HG03108 (cell line): ENCODE measurements at regions not wholly inside any gene's neighbourhood (a gene's known extent, or its start where the extent isn't known, plus 50 kb on each side); places are given as distances from the start of the nearest gene placed in this dataset.
"Not testable (repeated sequence)": the region's sequence is repeated elsewhere in the genome, so short reads cannot be mapped to it uniquely, and the experiment has no call there.

ENCODE experiments used
- ATAC-seq: cut with Tn5 transposase; IDR thresholded peaks from one replicate; pipeline ENCODE4 v1.9.1; 2021; ENCODE audit warnings: moderate library complexity; ENCODE audit not compliant: unreplicated experiment

DNA sequence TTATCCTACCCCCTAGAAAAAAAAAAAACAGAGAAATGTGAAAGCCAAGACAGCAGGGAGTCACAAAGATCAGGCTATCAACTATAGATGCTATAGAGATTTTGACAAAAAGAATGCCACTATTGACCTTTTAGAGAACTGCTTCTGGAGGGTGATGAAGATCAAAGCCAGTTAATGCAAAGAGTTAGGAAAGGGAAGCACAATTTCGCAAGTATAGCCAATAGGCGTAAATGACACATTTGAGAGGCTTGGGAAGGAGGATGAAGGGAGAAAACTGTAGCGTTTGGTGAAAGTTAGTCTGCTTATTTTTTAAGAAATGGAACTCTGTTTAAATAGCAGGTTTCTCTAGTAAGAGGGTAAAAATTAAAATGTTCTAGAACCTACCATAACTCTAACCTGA, 190.7 kb downstream of the DUSP6 start:
- no peak for ATAC-seq

DNA sequence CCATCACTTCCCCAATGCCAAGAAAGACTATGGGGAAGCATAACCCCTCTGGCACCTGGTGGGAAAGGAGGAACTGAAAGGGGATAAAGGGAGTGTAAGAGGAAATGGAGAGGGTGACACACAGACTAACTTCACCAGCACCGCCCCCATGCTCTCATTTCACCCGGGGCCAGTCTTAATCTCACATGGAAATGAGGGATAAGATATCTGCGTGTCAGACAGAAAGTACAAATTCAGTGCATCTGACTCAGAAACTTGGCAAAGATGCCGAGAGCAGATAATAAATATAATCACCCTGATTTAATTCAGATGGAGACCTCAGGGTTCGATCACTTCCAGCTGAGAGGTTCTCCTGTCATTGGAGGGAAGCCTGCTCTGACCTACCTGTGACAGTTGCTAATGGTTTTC, 191.6 kb downstream of the DUSP6 start:
- ATAC-seq: no peak

DNA sequence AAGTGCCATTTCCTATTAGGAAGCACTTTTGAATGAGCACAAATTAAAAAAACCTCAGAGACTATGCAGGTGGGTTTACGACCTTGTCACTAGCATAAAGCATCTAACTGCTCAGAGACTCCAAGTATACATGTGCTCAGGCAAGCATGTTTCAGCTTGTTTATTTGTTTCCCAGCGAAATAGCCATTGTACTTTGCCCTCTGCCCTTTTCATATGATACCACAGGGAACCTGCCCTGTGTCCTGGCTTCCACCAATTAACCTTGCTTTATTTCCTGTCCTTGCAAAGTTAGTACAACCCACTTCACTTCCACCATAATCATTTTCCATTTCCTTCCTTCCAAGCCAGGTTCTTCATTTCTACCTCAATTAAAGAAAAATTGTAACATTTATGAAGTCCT, 194.9 kb downstream of the DUSP6 start:
- no peak for ATAC-seq

DNA sequence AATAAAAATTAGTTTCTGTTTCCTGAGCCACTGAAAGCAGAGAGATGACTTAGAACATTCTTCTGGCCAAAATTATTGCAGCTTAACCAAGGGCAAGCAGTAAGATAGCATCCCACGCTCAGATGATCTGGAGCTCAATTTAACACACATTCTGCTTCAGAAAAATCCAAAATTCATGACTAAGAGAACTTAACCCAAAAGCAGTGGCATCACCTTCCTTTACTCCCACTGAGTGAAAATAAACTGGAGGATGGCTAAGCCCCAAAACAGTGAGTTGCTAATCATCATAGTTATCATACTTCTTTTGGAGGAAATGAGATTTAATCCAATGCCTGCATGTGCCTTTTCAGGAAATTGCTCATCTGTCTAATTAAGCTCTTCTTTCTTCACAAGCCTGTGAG, 195.4 kb downstream of the DUSP6 start:
- no peak for ATAC-seq

DNA sequence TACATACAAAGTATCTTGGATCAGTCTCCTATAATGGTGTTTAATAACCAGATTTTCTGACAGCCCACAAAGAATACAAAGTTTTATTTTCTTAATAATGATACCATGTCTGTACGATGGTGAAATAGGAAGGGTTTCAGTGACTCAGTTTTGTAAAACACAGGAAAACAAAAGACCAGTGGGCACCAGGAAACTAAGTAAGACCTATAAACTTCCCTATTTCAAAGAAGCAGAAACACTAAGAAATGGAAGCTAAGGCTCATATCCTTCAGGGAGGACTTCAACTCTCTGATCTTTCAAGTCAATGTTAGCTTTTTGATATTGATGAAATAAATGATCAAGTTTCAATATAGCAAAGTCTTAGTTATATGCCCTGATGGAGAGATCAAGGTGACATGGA, 196.0 kb downstream of the DUSP6 start:
- ATAC-seq: no peak

DNA sequence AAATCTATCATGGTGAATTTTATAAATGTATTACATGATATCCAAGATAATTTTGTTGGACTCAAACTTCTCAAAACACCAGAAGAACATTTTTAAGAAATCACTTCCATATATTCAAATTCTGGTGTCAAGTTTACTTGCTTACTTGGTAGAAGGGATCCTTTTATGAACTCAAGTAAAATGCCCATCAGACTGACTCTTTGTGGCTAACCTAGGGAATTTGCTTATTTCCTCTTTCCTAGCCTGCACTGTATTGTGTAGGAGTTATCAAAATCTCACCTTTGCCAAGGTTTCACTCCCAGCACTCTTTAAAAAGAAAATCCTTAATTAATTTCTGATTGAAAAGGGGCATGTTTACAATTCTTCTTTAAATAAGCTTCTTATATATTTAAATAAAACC, 196.5 kb downstream of the DUSP6 start:
- no peak for ATAC-seq

DNA sequence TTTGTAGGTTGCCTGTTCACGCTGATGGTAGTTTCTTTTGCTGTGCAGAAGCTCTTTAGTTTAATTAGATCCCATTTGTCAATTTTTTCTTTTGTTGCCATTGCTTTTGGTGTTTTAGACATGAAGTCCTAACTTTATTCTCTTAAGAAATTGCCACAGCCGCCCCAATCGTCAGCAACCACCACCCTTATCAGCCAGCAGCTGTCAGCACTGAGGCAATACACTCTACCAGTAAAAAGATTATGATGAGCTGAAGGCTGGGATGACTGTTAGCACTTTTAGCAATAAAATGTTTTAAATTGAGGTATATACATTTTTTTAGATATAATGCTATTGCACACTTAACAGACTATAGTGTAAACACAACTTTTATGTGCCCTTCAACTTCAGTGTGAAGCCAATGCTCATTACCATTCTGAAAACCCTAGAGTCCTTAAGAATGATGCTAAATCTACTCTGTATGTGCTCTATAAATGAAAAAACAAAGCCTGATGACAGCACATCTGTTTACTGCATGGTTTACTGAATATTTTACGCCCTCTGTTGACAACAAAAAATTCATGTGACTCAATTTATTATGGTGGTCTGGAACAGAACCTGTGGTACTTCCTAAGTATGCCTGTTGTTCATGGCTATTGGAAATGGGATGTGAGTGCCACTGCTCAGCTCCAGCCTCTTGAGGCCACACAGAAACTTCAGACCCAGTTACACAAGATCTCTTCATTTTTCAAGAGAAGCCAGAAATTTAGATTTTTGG, 197.4 kb downstream of the DUSP6 start:
- no peak for ATAC-seq

DNA sequence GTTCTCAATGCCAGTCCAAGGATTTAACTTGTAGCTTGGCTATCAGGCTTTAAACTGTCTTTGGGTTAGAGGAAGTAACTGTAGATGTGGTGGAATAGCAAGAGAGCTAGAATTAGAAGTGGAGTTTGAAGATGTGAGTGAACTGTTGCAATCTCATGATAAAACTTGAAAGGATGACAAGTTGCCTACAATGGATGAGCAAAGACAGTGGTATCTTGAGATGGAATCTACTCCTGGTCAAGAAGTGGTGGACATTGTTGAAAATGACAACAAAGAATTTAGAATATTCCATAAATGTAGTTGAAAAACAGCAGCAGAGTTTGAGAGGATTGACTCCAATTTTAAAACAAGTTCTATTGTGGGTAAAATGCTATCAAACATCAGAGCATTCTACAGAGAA, 199.0 kb downstream of the DUSP6 start:
- ATAC-seq: no peak

DNA sequence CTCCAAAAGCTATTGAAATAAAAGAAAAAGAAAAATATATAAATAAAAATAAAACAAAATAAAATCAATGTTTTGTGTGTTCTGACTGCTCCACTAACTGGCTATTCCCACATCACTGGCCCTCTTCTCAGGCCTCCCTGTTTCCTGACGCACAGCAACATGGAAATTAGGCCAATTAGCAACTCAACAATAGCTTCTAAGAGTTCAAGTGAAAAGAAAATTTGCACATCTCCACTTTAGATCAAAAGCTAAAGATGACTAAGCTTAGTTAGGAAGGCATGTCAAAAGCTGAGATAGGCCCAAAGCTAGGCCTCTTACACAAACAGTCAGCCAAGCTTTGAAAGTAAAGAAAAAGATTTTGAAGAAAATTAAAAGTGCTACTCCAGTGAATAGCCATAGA, 200.8 kb downstream of the DUSP6 start:
- ATAC-seq: no peak

DNA sequence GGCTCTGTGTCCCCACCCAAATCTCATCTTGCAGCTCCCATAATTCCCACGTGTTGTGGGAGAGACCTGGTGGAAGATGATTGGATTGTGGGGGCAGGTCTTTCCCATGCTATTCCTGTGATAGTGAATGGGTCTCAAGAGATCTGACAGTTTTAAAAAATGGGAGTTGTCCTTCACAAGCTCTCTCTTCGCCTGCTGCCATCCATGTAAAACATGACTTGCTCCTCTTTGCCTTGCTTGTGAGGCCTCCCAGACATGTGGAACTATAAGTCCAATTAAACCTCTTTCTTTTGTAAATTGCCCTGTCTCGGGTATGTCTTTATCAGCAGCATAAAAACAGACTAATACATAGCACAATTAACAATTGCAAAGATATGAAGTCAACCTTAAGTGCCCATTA, 201.5 kb downstream of the DUSP6 start:
- not testable (repeated sequence) for ATAC-seq

DNA sequence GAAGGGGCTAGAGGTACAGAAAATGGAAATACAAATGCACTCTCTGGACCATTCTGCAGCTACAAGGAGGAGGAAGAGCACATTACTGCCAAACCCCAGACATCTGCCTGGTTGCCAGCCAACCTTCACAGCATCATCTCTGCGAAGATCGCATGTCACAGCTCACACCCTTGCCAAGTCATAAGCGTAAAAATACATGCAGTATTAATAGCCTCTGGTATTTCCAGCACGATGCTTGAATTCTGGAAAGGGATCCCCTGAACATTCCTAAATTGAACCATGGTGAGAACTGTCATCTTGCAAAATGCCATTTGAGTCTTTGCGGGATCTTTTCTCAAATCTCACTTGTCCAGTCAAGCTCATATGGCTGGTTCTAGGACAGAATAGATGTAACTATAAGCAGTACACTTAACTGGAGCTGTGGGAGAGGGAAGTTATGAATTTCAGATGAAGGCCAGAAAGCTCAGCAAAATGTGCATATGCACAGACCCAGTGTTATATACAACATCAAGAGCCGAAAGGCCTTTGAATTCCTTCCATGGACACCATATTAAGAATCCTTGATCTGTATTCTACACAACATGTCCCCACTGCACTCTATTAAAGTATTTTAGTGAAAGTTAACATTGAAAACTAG, 211.6 kb downstream of the DUSP6 start:
- no peak for ATAC-seq

DNA sequence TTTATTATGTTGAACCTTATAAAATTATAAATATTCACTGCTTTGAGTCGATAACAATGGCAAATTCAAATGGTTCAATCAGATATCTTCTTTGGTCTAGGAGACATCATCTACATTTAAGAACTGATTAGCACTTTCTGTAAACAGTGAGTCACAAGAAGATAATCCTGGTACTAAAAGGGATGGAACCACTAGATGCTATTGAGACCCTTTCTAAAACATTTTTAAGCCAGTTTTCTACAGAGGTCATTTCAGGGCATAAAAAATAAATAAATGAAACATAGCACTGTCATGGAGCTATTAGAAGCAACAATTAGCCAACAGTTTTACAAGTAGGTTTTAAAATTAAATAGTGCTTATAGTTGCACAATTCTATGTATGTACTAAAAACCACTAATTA, 212.2 kb downstream of the DUSP6 start:
- ATAC-seq: no peak

DNA sequence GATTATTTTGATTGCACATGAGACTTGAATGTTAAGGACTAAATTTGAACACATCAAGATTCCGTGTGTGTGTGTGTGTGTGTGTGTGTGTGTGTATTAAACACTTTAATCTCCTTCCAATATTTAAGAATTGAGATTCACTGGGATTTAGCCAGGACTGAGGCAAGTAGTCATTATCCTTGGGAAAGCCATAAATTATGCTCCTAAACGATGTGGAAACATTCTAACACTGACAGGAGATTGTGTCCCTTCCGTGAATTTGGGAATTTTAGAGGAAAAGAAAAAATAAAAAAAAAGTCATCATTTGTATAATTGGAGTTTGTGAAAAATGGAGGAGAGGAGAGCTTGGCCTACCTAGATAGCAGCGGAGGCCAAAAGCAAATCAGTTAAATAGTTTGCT, 212.9 kb downstream of the DUSP6 start:
- no peak for ATAC-seq

DNA sequence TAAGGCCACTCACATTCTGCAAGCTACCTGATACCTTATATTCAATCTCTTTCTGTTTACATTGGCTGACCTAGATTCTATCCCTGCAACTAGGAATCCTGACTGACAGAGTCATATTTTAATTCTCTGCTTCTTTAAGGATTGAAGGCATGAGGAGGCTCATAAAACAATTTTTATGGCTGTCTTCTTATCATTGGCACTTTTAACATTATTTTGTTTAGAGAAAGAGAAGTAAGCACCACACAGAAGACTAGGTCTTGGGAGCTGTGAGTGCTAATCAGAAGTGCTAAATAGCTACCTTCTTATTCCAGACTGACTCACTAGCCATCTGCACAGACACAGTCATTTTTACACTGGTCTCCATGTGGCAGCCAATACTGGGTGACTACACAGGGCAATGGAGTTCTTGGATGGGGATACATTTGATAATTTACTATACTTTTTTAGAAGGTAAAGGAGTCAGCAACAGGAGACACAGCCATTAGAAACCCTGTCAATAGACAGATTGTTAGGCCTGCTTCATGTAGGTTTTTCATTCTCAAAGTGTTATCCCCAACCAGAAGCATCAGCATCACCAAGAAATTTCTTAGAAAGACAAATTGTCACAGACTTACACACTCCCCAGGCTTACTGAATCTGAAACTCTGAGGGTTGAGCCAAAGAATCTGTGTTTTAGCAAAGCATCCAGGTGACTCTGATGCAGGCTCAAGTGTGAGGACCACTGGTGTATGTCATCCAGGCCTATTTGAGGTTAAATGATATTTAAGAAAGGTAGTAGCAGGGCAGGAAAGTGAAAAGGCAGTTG, 214.1 kb downstream of the DUSP6 start:
- ATAC-seq: no peak

DNA sequence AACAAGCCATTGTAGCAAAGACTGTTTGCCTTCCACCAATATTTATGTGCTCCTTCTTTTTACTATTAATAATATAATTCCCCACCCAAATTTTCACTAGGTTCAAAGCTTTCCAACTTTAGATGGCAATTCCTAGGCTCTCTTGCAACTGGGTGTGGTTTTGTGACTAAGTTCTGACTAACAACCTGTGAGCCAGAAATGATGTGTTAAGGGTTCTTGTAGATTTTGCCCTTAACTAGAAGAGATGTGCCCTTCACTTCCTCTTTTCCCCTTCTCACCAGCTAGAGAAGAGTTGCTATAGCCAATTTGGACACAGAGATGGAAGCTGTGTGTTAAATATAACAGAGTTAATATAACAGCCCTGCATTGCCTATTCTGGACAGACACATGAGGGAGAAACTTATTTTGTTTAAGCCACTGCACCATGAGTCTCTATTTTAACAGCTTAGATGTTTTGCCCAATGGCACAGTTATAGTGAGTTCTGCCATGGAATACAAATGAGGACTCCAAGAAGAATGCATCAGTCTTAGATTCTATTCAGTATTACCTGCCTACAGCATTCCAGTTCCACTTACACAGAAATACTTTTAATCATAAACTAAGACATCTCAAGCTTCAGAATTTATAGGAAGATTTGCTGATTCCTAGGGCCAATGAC, 216.2 kb downstream of the DUSP6 start:
- no peak for ATAC-seq

DNA sequence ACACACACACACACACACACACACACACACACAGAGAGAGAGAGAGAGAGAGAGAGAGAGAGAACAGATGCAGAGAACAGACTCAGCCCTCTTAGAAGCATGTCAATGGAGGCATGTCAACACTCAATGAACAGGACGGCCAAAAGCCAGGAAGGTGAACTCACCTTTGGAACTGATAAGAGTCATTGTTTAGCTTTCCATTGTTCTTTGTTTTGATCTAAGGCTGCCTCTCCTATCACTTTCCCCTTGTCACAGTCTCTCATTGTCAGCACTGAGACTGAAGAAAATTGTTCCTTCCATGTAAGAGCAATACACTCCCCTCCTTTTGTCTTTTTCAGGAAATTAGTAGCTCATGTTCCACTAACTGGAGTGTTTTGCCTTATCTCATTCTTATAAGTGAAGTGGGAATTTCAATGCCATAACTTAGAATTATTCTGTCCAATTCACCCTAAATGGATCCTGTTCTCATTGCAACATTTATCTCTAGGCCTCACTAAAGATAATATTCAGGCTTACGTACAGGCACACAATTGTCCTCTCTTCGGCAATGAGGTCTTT, 218.0 kb downstream of the DUSP6 start:
- ATAC-seq: no peak

DNA sequence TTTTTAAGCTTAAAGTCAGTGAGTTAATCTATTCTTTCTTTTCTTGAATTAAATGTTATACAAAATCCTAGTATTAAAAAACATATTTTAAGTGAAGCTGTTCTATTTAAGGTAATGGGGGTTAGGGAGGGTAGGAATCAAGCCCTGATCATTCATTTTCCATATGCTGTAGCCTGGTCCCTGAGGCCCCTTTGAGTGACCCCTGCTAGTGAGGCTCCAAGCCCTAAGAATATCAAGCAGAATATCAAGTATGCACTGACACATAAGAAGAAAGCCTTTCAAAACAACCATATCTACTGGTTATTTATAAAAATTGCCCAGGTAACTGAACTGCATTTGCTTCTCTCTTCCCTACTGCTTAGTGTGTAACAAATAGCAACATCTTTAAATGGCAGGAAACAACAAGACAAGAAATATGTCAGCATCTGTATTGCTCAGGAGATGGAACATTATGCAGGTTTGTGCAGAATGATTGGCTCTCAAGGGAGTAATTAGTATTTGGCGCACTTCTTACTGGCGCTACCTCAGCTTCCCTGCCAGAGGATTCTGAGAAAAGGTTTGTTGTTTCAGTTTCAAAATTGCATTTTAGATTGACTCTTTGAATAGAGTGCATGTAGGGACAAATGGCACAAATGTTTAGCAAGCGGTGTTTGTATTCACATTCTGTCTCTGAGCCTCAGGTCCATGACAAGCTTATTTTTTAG, 223.0 kb downstream of the DUSP6 start:
- no peak for ATAC-seq

DNA sequence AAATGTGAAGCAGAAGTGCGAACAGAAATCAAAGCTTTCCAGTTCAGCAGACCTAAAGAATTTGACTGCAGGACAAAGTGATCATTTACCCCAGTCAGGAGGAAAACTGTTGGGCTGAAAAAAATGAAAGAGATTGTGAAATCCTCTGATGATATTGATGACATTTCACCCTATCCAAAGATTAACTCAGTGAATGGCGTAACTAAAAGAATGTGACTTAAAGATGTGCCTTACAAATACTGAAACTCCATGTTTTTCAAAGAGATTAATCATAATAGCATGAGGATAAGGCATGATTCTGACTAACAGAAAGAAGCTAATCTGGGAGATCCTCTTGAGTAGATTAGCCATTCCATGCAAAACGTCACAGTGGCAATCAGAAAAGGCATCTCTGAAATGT, 225.6 kb downstream of the DUSP6 start:
- ATAC-seq: no peak

DNA sequence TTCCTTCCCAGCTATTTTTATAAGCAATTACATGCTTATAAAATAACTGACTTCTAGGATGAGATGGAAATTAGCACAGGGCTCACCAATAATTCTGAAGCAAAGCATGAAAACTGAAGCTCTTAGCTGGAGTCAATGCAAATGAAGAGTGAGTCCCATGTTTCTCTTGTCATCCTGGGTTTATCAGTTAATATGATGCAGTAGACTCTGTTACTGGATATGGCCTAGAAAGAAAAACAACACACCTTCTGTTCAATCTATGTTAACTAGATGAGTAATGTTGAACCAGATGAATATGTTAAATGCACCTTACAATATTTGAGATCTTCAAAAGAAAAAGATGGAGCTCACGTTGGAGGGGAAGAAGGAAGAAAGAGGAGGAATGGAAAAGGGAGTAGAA, 229.4 kb downstream of the DUSP6 start:
- ATAC-seq: no peak

DNA sequence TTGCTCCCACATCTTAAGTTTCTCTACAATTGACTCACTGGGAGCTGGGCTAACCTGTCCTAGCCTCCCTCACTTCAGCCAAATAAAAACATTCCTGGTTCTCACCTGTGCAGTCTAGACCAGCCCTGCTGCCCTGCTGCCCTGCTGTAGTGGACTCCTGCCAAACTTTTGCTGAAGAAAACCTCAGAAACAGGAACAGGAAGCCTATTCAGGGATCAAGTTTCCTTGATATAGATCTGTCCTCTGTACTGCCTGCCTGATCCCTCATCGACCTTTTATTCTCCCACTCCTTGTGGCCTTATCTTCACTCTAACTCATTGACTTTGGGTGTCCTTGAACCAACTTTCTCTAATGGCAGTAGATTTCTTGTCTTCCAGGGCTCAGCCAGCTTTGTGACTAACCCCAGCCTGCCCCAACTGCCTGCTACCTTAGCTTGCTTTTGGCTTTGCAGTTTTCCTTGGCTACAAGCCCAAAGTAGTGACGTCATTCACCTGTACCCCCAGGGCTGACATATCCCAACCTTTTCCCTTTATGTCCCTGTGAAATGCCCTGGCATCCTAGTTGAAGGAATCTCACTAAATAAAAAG, 234.8 kb downstream of the DUSP6 start:
- no peak for ATAC-seq
